HG03439 (cell line): ENCODE measurements at regions not wholly inside any gene's neighbourhood (a gene's known extent, or its start where the extent isn't known, plus 50 kb on each side); places are given as distances from the start of the nearest gene placed in this dataset.

ENCODE experiments used
- ATAC-seq: cut with Tn5 transposase; IDR thresholded peaks from one replicate; pipeline ENCODE4 v1.9.1; 2021; ENCODE audit warnings: mild to moderate bottlenecking, moderate library complexity; ENCODE audit not compliant: unreplicated experiment

- ATAC-seq = no peak
Measured at GRCh38 chr3:106720510-106720909, 656.7 kb upstream of the CCDC54 start.

DNA sequence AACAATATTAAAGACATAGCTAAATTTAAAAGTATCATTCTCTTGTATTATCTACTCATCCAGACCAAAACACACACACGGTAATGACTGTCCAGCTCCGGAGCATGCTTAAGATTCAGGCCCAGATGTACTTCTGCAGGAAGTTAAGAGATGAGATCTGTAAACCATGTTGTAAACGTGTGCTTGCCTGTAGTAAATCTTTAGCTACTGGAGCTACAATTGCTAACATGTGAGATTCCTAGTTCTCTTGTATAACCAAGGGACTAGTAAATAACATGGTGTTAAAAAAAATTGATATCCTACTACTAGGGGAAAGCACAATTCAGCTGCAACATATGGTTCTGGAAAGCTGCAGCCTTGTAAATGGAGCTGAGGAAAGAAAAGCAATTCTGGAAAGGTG lies 651.7 kb upstream of the CCDC54 start:
- ATAC-seq = no peak

GRCh38 chr3:106728315-106729098 lies 648.7 kb upstream of the CCDC54 start:
- ATAC-seq = no peak

- ATAC-seq = no peak
Measured at GRCh38 chr3:106729481-106729880, 647.8 kb upstream of the CCDC54 start.

DNA sequence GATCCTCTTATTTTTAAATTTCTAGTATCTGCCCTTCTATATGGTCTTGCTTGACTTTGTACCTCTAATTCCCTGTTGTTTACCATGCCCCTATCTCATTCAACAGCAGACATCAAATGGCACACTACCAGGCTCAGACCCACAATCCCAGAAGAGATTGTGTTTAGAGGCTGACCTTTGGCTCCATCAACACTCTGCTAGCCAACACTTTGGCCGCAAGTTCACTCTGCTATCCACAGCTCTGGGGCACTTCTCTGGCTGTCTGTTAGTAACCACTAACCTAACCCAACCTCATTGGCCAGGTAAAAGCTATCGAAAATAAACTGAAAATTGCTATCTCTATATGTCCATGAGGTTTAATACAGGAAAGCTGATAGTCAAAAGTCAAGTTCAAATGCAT lies 646.0 kb upstream of the CCDC54 start:
- no peak for ATAC-seq

DNA sequence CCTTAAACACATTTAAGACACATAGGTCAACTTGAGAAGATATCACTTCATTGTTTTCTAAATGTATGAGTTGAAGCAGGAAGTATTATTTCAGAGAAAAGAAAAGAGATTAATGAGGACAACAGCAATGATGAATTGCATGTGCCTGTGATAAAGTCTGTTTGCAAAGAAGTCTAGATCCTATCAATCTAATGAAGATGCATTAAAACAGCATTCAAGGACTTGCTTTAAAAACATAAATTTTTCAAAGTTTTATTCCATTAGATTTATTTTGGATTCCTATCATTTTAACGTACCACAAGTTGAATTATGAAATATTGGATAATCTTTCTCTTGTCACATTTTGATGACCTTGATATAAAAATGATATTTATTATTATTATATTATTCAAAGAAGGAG lies 642.5 kb upstream of the CCDC54 start:
- ATAC-seq = no peak

- ATAC-seq = no peak
Measured at GRCh38 chr3:106737265-106737664, 640.0 kb upstream of the CCDC54 start.

- no peak for ATAC-seq
Measured at GRCh38 chr3:106740116-106740515, 637.1 kb upstream of the CCDC54 start.

DNA sequence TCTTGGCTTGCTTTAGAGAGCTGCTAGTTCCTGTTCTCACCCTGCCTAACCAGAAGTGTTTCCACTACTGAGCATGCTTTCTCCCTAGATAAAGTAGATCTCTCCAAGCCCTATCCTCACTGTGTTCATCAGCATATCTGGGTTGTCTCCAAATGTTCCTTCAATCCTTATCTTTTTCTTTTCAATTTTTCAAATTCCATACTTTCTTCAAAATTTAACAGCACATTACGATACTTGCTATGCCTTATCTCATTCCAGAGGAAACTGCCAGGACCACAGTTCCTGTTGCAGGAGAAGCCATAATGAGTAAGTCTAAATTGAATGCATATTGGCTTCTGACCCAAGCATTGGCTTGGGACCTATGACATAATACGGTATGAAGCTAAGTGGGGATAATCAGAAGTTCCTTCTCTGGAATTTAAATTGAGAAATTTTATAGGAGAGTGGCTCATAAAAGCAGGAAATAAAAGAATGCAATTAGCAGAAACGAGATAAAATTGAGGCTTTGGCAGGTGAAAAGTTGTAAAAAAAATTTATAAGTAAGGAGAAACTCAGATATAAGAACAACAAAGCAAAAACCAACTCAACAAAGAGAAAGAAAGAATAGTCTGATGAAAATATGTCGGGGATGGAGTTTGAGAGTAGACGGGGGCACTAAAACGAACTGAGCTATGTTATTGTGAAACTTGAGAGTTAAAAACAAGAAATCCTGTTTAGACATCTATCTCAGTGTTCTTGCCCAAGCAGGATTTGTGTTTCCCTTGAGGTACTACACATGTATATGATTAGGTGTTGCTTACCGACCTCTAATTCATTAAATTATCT lies 631.7 kb upstream of the CCDC54 start:
- no peak for ATAC-seq

DNA sequence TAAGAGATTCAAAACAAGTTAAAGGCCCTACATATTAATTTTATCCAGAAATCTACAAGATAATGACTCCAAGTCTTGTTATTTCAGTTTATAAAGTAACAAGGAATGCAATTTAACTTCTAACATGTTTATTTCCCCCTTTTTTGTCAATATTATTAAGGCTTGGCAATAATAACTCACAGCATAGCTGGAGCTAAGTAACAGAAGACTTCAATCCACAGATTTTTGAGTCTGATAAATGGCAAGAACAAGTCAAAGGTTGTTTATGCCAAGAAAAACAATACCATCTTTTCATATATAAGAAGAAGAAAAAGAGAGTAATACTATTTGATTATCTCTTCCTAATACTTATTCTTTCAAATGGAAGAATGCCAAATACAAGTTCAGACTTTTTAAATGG lies 631.0 kb upstream of the CCDC54 start:
- no peak for ATAC-seq

- ATAC-seq = no peak
Measured at GRCh38 chr3:106748472-106749262, 628.6 kb upstream of the CCDC54 start.

DNA sequence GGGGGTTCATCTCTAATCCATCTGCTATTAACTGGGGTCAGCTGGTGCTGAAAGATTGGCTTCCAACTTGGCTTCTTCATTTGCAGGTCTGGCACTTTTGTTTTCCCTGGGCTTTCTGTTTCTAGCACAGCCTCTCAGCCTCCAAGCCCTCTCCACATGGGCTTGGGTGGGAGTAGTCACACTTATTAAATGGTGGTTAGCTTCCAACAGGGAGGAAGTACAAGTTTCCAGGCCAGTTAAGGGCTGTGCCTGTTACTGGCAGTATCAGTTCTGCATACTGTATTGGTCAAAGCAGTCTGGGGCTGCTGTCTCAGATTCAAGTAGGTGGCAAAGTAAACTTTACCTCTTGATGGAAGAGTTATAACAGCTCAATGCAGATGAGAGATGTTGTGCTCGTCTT lies 627.1 kb upstream of the CCDC54 start:
- ATAC-seq = no peak

- ATAC-seq = no peak
Measured at GRCh38 chr3:106755336-106755735, 621.9 kb upstream of the CCDC54 start.

DNA sequence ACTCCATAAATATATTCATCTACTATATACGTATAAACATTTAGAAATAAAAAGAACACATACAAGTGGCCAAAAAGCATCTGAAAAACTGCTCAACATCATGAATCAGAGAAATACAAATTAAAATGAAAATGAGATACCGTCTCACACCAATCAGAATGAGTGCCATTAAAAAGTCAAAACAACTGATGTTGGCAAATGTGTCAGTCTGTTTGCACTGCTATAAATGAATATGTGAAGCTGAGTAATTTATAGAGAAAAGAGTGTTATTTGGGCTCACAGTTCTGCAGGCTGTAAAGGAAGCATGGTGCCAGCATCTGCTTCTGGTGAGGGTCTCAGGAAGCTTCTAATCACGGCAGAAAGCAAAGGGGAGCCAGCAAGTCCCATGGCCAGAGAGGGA lies 620.3 kb upstream of the CCDC54 start:
- no peak for ATAC-seq

GRCh38 chr3:106758459-106758858 lies 618.8 kb upstream of the CCDC54 start:
- ATAC-seq = no peak

DNA sequence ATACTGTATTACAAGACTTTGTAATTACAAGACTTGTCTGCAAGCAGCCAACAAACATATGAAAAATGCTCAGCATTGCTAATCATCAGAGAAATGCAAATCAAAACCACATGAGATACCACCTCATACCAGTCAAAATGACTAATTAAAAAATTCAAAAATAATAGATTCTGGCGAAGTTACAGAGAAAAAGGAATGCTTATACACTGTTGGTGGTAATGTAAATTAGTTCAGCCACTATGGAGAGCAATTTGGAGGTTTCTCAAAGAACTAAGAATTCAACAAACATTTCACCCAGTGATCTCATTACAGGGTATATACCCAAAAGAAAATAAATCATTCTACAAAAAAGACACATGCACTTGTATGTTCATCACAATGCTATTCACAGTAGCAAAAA lies 617.5 kb upstream of the CCDC54 start:
- ATAC-seq = no peak

DNA sequence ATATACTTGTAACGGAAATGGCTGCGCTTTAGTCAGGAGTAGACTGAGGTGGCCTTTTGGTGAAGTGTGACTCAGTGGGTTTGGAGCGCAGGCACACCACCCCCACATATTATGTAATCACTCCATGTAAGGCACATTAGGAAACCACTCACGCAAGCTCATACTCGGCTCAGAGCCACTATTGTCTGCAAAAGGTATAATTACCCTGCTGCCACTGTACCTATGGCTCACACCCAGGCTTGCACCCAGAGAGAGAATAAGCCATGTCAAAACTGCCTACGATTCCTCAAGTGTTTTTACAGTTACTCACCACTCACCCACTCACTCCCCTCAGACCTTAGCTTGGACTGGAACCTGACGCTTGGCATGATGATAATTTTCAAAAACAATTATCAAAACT lies 611.9 kb upstream of the CCDC54 start:
- ATAC-seq = no peak

DNA sequence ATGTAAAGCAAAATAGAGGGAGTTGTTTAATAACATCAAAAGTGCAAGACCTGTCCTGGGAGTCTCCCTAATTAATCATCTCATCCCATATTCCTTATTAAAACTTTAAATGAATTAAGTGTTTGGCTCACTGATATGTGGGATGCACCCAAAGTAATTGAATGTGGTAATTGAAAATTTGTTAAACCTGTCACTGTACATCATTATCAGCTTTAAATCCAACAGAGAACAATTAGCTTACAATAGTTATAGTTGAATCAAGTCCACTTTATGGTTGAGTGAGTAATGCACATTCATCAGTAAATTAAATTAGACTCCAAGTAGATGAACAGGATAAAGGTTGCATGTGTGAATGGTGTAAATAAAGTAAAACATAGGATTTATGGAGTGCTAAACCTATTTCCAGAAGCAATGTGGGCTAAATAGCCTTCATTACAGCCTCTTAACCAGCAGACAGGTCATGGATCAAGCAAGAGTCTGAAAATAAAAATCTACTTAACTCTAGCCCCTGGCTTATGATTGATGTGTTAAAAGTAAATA lies 608.2 kb upstream of the CCDC54 start:
- no peak for ATAC-seq

DNA sequence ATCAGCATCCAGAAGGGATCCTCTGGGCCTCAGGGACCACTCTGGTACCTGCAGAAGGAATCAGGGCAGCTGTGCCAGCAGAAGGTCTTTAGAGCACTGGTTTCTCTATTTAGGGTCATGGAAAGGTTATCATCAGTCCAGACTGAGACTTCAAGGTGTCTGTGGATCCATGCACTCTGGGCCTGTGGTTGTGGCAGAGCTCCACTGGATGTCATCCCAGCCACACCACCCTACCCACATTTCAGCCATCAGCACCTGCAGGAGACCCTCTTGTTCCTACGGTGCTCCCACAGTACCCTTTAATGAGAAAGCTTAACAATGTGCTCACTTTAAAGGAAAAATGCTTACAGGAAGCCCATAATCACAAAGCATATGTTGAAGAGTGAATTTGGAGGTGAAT lies 603.4 kb upstream of the CCDC54 start:
- no peak for ATAC-seq

- no peak for ATAC-seq
Measured at GRCh38 chr3:106783231-106783630, 594.0 kb upstream of the CCDC54 start.

GRCh38 chr3:106789276-106789675 lies 588.0 kb upstream of the CCDC54 start:
- no peak for ATAC-seq
